Duodenal mucosa (tissue), 2 donors: ENCODE measurements at regions not wholly inside any gene's neighbourhood (a gene's known extent, or its start where the extent isn't known, plus 50 kb on each side); places are given as distances from the start of the nearest gene placed in this dataset.

ENCODE experiments used
- H3K27ac ChIP-seq: one replicate; pipeline ENCODE4 v1.7.0; 2013; ENCODE audit warnings: low read depth, low read length
- H3K27me3 ChIP-seq, 2 donors: one replicate each; pipeline ENCODE4 v1.7.0; 2013; ENCODE audit warnings: low read length in 2 of 2, control low read depth in 1 of 2; ENCODE audit not compliant: insufficient read depth in 2 of 2, control insufficient read depth in 1 of 2
- H3K36me3 ChIP-seq, 2 donors: one replicate each; pipeline ENCODE4 v1.7.0; 2013; ENCODE audit warnings: low read length in 2 of 2, control low read depth in 1 of 2; ENCODE audit not compliant: insufficient read depth in 2 of 2, control insufficient read depth in 1 of 2
- H3K4me1 ChIP-seq, 2 donors: one replicate each; pipeline ENCODE4 v1.7.0; 2013; ENCODE audit warnings: low read length in 2 of 2, control low read depth in 1 of 2; ENCODE audit not compliant: insufficient read depth in 2 of 2, control insufficient read depth in 1 of 2
- H3K4me3 ChIP-seq, 2 donors: one replicate each; pipeline ENCODE4 v1.7.0; 2013; ENCODE audit warnings: low read length in 2 of 2, low read depth in 1 of 2
- H3K9ac ChIP-seq, 2 donors: one replicate each; pipeline ENCODE4 v1.7.0; 2013; ENCODE audit warnings: low read length in 2 of 2, low read depth in 1 of 2
- H3K9me3 ChIP-seq, 2 donors: one replicate each; pipeline ENCODE4 v1.7.0; 2013; ENCODE audit warnings: low read length in 2 of 2, control low read depth in 1 of 2; ENCODE audit not compliant: control insufficient read depth in 1 of 2

- no peak overlapping the region for H3K27ac ChIP-seq
- H3K27me3 ChIP-seq: no peaks in the 10 kb centered on the region
- no peaks in the 10 kb centered on the region for H3K9me3 ChIP-seq
- H3K36me3 ChIP-seq: no peaks in the 10 kb centered on the region
- no peak overlapping the region for H3K9ac ChIP-seq
- H3K4me3 ChIP-seq: no peak overlapping the region
- no peaks in the 10 kb centered on the region for H3K4me1 ChIP-seq
These were observed 247.3 kb downstream of the RAD51AP2 start for GRCh38 chr2:17270894-17271293.

- Histone ChIP-seq H3K9me3 (no peaks in the 10 kb centered on the region), H3K27me3 (no peaks in the 10 kb centered on the region), H3K9ac (no peak overlapping the region), H3K27ac (no peak overlapping the region), H3K4me3 (no peak overlapping the region), H3K36me3 (no peaks in the 10 kb centered on the region), H3K4me1 (no peaks in the 10 kb centered on the region)
These were observed 254.7 kb downstream of the RAD51AP2 start for GRCh38 chr2:17263570-17263968.

GRCh38 chr2:17262854-17263569 lies 255.2 kb downstream of the RAD51AP2 start:
- H3K4me3 ChIP-seq: no peak overlapping the region
- no peaks in the 10 kb centered on the region for H3K36me3 ChIP-seq
- H3K27ac ChIP-seq: no peak overlapping the region
- H3K27me3 ChIP-seq: no peaks in the 10 kb centered on the region
- no peaks in the 10 kb centered on the region for H3K9me3 ChIP-seq
- no peak overlapping the region for H3K9ac ChIP-seq
- H3K4me1 ChIP-seq: no peaks in the 10 kb centered on the region

- Histone ChIP-seq H3K27ac (no peak overlapping the region), H3K9me3 (no peaks in the 10 kb centered on the region), H3K4me3 (no peak overlapping the region), H3K36me3 (no peaks in the 10 kb centered on the region), H3K4me1 (no peaks in the 10 kb centered on the region), H3K9ac (no peak overlapping the region), H3K27me3 (no peaks in the 10 kb centered on the region)
These were observed 258.6 kb downstream of the RAD51AP2 start for GRCh38 chr2:17259613-17260012.

- Histone ChIP-seq H3K27ac (no peak overlapping the region), H3K27me3 (no peaks in the 10 kb centered on the region), H3K36me3 (no peaks in the 10 kb centered on the region), H3K9me3 (no peaks in the 10 kb centered on the region), H3K4me3 (no peak overlapping the region), H3K9ac (no peak overlapping the region), H3K4me1 (no peaks in the 10 kb centered on the region)
These were observed 259.4 kb downstream of the RAD51AP2 start for GRCh38 chr2:17258861-17259260.

GRCh38 chr2:17257189-17257909 lies 260.9 kb downstream of the RAD51AP2 start:
- Histone ChIP-seq H3K4me1 (no peaks in the 10 kb centered on the region), H3K9me3 (no peaks in the 10 kb centered on the region), H3K9ac (no peak overlapping the region), H3K27me3 (no peaks in the 10 kb centered on the region), H3K4me3 (no peak overlapping the region), H3K36me3 (no peaks in the 10 kb centered on the region), H3K27ac (no peak overlapping the region)

GRCh38 chr2:17255071-17255470 lies 263.2 kb downstream of the RAD51AP2 start:
- Histone ChIP-seq H3K36me3 (no peaks in the 10 kb centered on the region), H3K4me3 (no peak overlapping the region)

GRCh38 chr2:17254421-17254820 lies 263.8 kb downstream of the RAD51AP2 start:
- Histone ChIP-seq H3K4me1 (no peaks in the 10 kb centered on the region), H3K27ac (no peak overlapping the region), H3K36me3 (no peaks in the 10 kb centered on the region), H3K9ac (no peak overlapping the region), H3K4me3 (no peak overlapping the region), H3K9me3 (no peaks in the 10 kb centered on the region), H3K27me3 (no peaks in the 10 kb centered on the region)

More at GRCh38 chr2:17255071-17255470, 263.2 kb downstream of the RAD51AP2 start:
- Histone ChIP-seq H3K4me1 (no peaks in the 10 kb centered on the region), H3K9ac (no peak overlapping the region), H3K9me3 (no peaks in the 10 kb centered on the region), H3K27ac (no peak overlapping the region), H3K27me3 (no peaks in the 10 kb centered on the region)

GRCh38 chr2:17252258-17252657 lies 266.0 kb downstream of the RAD51AP2 start:
- Histone ChIP-seq H3K36me3 (no peaks in the 10 kb centered on the region), H3K27ac (no peak overlapping the region), H3K4me3 (no peak overlapping the region), H3K4me1 (no peaks in the 10 kb centered on the region), H3K9ac (no peak overlapping the region), H3K9me3 (no peaks in the 10 kb centered on the region), H3K27me3 (no peaks in the 10 kb centered on the region)

- H3K27ac ChIP-seq: no peak overlapping the region
- H3K9ac ChIP-seq: no peak overlapping the region
- H3K4me1 ChIP-seq: no peaks in the 10 kb centered on the region
- no peaks in the 10 kb centered on the region for H3K9me3 ChIP-seq
- no peaks in the 10 kb centered on the region for H3K36me3 ChIP-seq
- no peaks in the 10 kb centered on the region for H3K27me3 ChIP-seq
- H3K4me3 ChIP-seq: no peak overlapping the region
These were observed 267.1 kb downstream of the RAD51AP2 start for GRCh38 chr2:17251171-17251570.
